Natural killer cell (primary cell): ENCODE measurements at regions not wholly inside any gene's neighbourhood (a gene's known extent, or its start where the extent isn't known, plus 50 kb on each side); places are given as distances from the start of the nearest gene placed in this dataset.

Experiments used
- ATAC-seq, 3 donors: fragments of 150-1000 bp in 2 of 3; fragments of 200-7000 bp in 1 of 3; cut with Tn5 transposase; 1 replicate in 1 of 3; 2 replicates in 2 of 3; pipeline ENCODE4 v1.10.0; 2021; ENCODE audit warnings: mild to moderate bottlenecking in 2 of 3, moderate library complexity in 2 of 3
- DNase-seq, 2 donors: peaks; one replicate each; pipeline versions ENCODE4 v3.0.0 to v3.0.0-alpha.2; 2013 to 2021; ENCODE audit warnings: mixed read lengths in 1 of 2
- H3K27ac ChIP-seq: one replicate; pipeline ENCODE4 v1.5.1; 2013; ENCODE audit warnings: mild to moderate bottlenecking, low read length
- H3K27me3 ChIP-seq: one replicate; pipeline ENCODE4 v1.6.1; 2013; ENCODE audit warnings: low read length; ENCODE audit not compliant: control insufficient read depth, insufficient read depth
- H3K36me3 ChIP-seq: one replicate; pipeline ENCODE4 v1.6.1; 2013; ENCODE audit warnings: low read length; ENCODE audit not compliant: control insufficient read depth, insufficient read depth
- H3K4me1 ChIP-seq: one replicate; pipeline ENCODE4 v1.6.1; 2013; ENCODE audit warnings: low read length; ENCODE audit not compliant: control insufficient read depth, insufficient read depth
- H3K4me3 ChIP-seq: one replicate; pipeline ENCODE4 v1.5.1; 2013; ENCODE audit warnings: low read length
- H3K9me3 ChIP-seq: one replicate; pipeline ENCODE4 v1.6.1; 2013; ENCODE audit warnings: low read length; ENCODE audit not compliant: control insufficient read depth, insufficient read depth
- H3K27ac Mint-ChIP-seq, 2 donors: one replicate each; pipeline ENCODE4 v1.8.0; 2022; ENCODE audit warnings: mild to moderate bottlenecking in 2 of 2, mixed read lengths in 2 of 2, moderate library complexity in 1 of 2
- H3K27me3 Mint-ChIP-seq, 2 donors: one replicate each; pipeline ENCODE4 v1.8.0; 2022; ENCODE audit warnings: low read depth in 2 of 2, mixed read lengths in 2 of 2
- H3K36me3 Mint-ChIP-seq: one replicate; pipeline ENCODE4 v1.8.0; 2022; ENCODE audit warnings: mixed read lengths
- H3K4me1 Mint-ChIP-seq, 2 donors: one replicate each; pipeline ENCODE4 v1.8.0; 2022; ENCODE audit warnings: mixed read lengths in 2 of 2
- H3K4me3 Mint-ChIP-seq: one replicate; pipeline ENCODE4 v1.8.0; 2022; ENCODE audit warnings: mild to moderate bottlenecking, moderate library complexity, mixed read lengths
- H3K9me3 Mint-ChIP-seq, 2 donors: one replicate each; pipeline ENCODE4 v1.8.0; 2022; ENCODE audit warnings: mixed read lengths in 2 of 2
- CTCF ChIP-seq: fragments of 200-600 bp; IDR thresholded peaks from one replicate; pipeline ENCODE4 v1.8.0; 2022; ENCODE audit warnings: antibody characterized with exemption
- WGBS: methylation state at CpG from one replicate; pipeline ENCODE4 v1.1.7; 2013; ENCODE audit warnings: missing lambda C conversion rate; ENCODE audit not compliant: insufficient coverage; 5-methylcytosine and 5-hydroxymethylcytosine counted together
- intact Hi-C: fragments of 100-400 bp; cut with micrococcal nuclease; formaldehyde crosslinking; loops from one replicate; pipeline ENCODE4 v1.14.2; 2022

DNA sequence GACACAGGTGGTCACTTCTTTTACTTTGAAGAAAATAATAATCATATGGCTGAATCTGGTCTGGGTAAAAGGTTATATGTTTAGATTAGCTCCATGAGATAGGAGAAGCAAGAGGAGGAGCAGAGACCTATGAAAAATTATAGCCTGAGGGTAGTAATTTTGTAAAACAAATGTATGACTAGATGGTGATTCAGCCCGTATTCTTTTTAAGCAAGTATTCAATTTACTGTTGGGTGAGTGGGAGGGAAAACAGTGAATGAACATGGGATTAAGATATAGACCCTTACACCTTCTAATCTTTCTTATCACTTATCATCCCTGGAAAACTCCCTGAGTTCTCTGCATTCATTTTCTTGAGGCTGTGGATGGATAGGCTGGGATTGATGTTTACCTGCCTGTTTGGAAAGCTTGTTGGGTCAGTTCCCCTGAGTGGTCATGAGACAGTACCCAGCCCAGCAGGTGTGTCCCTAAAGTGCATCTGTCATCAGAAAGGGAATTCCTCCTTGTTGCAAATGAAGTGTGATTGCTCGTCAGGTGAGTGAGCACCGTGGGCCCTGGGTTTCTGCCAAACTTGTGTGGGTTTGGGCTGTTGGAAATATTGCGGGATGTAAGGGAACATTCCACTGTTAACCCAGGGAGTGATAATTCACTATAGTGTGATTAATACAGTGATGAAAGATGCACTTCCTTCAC is 101.2 kb upstream of the GDNF start:
- WGBS = 74% methylated on average over 3 of the region's 4 CpGs
- DNase-seq (no peak), ATAC-seq (no peak)
- H3K9me3 Mint-ChIP-seq = peaks cover under 1 to 2% of the 10 kb centered on the region in 2 donors
- no peak overlapping the region for H3K4me3 Mint-ChIP-seq
- Histone ChIP-seq H3K4me1 (no peaks in the 10 kb centered on the region), H3K27me3 (no peaks in the 10 kb centered on the region), H3K27ac (no peak overlapping the region), H3K4me3 (no peak overlapping the region), H3K9me3 (peaks cover 3% of the 10 kb centered on the region), H3K36me3 (no peaks in the 10 kb centered on the region)
- no peak for TF ChIP-seq CTCF
- H3K27me3 Mint-ChIP-seq = no peaks in the 10 kb centered on the region
- intact Hi-C loops = no loop called here
- H3K27ac Mint-ChIP-seq = no peak overlapping the region
- H3K4me1 Mint-ChIP-seq = no peaks in the 10 kb centered on the region
- H3K36me3 Mint-ChIP-seq = no peaks in the 10 kb centered on the region

GRCh38 chr5:37938861-37939260 is 99.0 kb upstream of the GDNF start:
- 89% methylated on average over 2 of the region's 2 CpGs for WGBS
- H3K36me3 Mint-ChIP-seq = no peaks in the 10 kb centered on the region
- no peak for TF ChIP-seq CTCF
- no peak overlapping the region for H3K4me3 Mint-ChIP-seq
- intact Hi-C loops = no loop called here
- peaks cover 3% of the 10 kb centered on the region for H3K9me3 ChIP-seq
- H3K36me3 ChIP-seq = no peaks in the 10 kb centered on the region
- no peak overlapping the region for H3K27ac Mint-ChIP-seq
- peaks cover 0 to 8% of the 10 kb centered on the region in 2 donors for H3K27me3 Mint-ChIP-seq
- no peaks in the 10 kb centered on the region for H3K4me1 Mint-ChIP-seq
- DNase-seq (no peak), ATAC-seq (no peak)
- H3K9me3 Mint-ChIP-seq = peaks cover 2 to 3% of the 10 kb centered on the region in 2 donors
- no peak overlapping the region for H3K27ac ChIP-seq
- no peaks in the 10 kb centered on the region for H3K27me3 ChIP-seq
- no peaks in the 10 kb centered on the region for H3K4me1 ChIP-seq
- no peak overlapping the region for H3K4me3 ChIP-seq

- Histone ChIP-seq H3K9me3 (peaks cover 3% of the 10 kb centered on the region), H3K4me3 (no peak overlapping the region), H3K27me3 (no peaks in the 10 kb centered on the region), H3K36me3 (no peaks in the 10 kb centered on the region), H3K27ac (no peak overlapping the region), H3K4me1 (no peaks in the 10 kb centered on the region)
- Mint-ChIP-seq H3K4me1 (no peaks in the 10 kb centered on the region), H3K36me3 (no peaks in the 10 kb centered on the region), H3K9me3 (peaks cover 0 to 3% of the 10 kb centered on the region in 2 donors), H3K27ac (no peak overlapping the region), H3K27me3 (peaks cover 0 to 8% of the 10 kb centered on the region in 2 donors), H3K4me3 (no peak overlapping the region)
- intact Hi-C loops = no loop called here
- DNase-seq = no peak
- ATAC-seq = no peak
- TF ChIP-seq CTCF = no peak
- 67% methylated on average over 3 of the region's 4 CpGs for WGBS
Observed at GRCh38 chr5:37938076-37938852, 98.4 kb upstream of the GDNF start.
